ENCODE measurements at regions not wholly inside any gene's neighbourhood (a gene's known extent, or its start where the extent isn't known, plus 50 kb on each side); places are given as distances from the start of the nearest gene placed in this dataset.
"Not testable (repeated sequence)": the region's sequence is repeated elsewhere in the genome, so short reads cannot be mapped to it uniquely, and the experiment has no call there.

GRCh38 chr5:117332341-117332740, 757.7 kb upstream of the SEMA6A start:
- DNase-seq (ENCODE audit: low read depth, low spot score) = no peak

DNA sequence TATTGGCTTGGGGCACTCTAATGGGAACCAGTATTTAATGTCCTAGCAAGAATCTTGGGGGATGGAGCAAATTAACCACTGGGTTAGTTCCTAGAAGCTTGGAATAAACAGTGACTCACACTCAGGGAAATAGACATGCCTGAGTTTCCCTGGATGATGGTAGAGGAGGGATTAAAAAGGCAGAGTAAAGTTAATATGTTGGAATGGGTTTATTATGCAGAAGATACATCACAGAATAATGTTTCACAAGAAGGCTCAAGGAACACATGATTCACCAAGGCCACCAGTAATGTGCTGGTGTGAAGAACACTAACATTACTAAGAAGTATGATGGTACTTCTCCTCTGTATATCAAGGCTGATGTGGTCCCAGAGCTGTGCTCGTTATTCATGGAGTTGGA, 752.9 kb upstream of the SEMA6A start:
- no peak for DNase-seq (ENCODE audit: low read depth, low spot score)

GRCh38 chr5:117326997-117327396, 752.4 kb upstream of the SEMA6A start:
- DNase-seq (ENCODE audit: low read depth, low spot score) = no peak

GRCh38 chr5:117318528-117318927, 743.9 kb upstream of the SEMA6A start:
- DNase-seq (ENCODE audit: low read depth, low spot score) = peak; percentile 42

- no peak for DNase-seq (ENCODE audit: low read depth, low spot score)
Measured at GRCh38 chr5:117315170-117315569, 740.5 kb upstream of the SEMA6A start.

- not testable (repeated sequence) for DNase-seq (ENCODE audit: low read depth, low spot score)
Measured at GRCh38 chr5:117304512-117305107, 730.0 kb upstream of the SEMA6A start.

- peak; percentile 23 for DNase-seq (ENCODE audit: low read depth, low spot score)
Measured at GRCh38 chr5:117302949-117303348, 728.3 kb upstream of the SEMA6A start.

GRCh38 chr5:117302473-117302872, 727.9 kb upstream of the SEMA6A start:
- DNase-seq (ENCODE audit: low read depth, low spot score) = no peak

- no peak for DNase-seq (ENCODE audit: low read depth, low spot score)
Measured at GRCh38 chr5:117299936-117300328, 725.3 kb upstream of the SEMA6A start.

- DNase-seq (ENCODE audit: low read depth, low spot score) = no peak
Measured at GRCh38 chr5:117299224-117299935, 724.8 kb upstream of the SEMA6A start.

DNA sequence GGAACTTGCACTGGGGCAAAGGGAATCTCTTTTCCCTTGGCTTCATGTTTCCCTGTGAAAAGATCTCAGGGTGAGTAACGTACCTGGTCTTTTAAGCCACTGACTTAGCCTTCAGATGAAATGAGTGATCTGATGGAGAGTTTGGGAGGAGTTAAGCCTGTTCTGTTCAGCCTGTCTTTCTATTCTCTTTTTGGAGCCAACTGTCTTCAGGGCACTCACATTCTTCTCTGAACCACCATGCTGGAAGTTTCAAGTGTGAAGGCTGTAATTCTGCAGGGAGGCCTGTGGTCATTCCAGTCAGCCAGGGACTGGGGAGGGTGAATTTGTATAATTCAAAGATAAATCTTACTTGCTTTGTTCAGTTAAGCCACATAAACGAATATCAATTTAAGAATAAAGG, 722.2 kb upstream of the SEMA6A start:
- DNase-seq (ENCODE audit: low read depth, low spot score) = no peak

- DNase-seq (ENCODE audit: low read depth, low spot score) = no peak
Measured at GRCh38 chr5:117295941-117296340, 721.3 kb upstream of the SEMA6A start.

DNA sequence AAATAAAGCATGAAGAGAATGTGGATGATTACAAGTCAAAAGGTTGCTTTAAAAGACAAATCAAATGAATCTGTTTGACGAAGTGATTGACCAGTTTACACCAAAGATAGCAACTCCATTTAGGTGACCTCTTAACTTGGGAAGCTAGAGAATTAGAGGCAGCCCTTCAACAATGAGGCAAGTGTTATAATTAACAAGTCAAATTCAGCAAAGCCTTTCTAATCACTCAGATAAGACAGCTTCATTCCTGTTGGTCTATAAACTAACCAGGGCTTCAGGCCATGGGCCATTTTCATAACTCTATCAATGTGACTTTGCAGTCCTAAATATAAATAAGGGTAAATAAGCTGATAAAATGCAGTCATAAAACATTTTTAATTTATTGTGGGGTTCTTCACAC, 712.2 kb upstream of the SEMA6A start:
- DNase-seq (ENCODE audit: low read depth, low spot score) = no peak

DNA sequence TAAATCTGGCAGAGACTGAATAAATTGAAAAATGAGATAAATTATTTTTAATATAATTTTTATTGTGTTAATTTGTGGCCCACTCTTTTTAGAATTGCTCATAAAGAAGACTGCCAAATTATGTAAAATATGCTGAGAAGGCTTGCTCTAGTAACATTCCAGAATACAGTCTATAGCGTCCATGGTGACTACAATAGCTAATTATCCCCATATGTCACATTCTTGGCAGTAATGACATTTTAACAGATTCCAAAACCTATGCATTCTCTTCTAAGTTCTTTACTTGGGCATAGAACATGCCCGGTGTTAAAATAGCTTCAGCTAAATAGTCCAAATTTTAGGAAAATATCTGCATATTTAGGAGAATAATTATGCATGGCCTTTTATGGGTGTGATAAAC, 697.0 kb upstream of the SEMA6A start:
- no peak for DNase-seq (ENCODE audit: low read depth, low spot score)

DNA sequence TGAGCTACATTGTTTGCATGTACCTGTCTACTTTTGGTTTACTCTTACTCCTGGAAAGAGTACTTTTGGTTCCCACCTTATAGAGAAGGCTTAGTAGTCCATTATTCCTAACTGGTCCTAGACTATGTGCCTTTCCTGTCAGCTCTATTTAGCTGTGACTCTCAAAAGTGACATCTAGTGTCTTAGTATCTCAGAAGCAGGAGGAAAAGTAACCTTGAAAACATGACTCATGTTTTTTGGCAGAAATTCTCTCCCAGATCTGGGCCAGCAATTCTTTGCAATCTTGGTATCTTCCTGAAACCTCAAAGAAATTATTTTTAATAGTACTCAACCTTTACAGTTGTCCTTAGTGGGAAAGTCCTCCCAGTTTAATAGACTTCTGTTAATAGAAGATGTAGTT, 691.7 kb upstream of the SEMA6A start:
- DNase-seq (ENCODE audit: low read depth, low spot score) = no peak

DNA sequence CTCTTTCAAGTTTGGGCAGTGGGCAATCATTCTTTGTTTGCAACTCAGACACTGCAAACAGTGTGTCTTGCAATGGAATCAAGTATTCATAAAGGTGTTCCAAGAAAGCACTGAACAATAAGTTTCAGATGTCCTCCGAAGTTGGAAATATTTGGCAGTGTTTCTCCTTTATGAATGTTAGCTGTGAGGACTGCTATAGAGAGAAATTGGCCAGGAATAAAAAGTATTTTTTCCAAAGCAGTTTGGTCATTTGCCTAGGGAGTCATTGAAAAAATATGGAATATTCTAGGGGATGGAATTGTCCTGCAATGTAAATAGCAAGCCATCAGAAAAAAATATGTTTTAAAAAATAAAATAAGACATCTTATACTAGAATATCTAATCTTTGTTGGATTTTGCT, 688.6 kb upstream of the SEMA6A start:
- DNase-seq (ENCODE audit: low read depth, low spot score) = no peak

DNA sequence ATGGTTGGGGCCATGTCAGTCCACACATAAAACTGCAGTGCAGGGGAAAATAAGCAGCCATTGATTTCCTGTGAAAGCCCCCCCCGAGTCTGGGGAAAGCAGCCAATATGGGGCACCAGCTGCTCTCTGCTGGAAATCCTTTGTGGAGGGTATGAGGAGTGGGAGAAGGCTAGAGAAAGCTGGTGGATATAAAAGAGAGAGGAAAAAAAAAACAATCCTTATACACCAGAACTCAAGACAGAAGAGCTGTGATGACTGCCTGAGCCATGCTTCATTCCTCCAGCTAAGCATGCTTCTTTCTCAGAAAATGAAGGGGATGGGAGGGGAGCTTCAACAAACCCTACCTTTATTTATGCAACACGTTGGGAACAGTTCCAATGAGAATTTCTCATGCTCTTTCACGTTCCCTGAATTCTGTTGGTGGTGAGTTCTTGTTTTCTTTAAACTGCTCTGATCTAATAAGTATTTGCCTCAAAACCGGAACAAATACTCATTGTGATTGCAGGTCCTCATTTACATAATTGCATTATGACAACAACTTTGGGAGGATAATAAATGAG, 688.0 kb upstream of the SEMA6A start:
- no peak for DNase-seq (ENCODE audit: low read depth, low spot score)

- DNase-seq (ENCODE audit: low read depth, low spot score) = no peak
Measured at GRCh38 chr5:117261948-117262571, 687.4 kb upstream of the SEMA6A start.

- DNase-seq (ENCODE audit: low read depth, low spot score) = no peak
Measured at GRCh38 chr5:117255211-117256027, 680.8 kb upstream of the SEMA6A start.

GRCh38 chr5:117252566-117252965, 677.9 kb upstream of the SEMA6A start:
- no peak for DNase-seq (ENCODE audit: low read depth, low spot score)

DNA sequence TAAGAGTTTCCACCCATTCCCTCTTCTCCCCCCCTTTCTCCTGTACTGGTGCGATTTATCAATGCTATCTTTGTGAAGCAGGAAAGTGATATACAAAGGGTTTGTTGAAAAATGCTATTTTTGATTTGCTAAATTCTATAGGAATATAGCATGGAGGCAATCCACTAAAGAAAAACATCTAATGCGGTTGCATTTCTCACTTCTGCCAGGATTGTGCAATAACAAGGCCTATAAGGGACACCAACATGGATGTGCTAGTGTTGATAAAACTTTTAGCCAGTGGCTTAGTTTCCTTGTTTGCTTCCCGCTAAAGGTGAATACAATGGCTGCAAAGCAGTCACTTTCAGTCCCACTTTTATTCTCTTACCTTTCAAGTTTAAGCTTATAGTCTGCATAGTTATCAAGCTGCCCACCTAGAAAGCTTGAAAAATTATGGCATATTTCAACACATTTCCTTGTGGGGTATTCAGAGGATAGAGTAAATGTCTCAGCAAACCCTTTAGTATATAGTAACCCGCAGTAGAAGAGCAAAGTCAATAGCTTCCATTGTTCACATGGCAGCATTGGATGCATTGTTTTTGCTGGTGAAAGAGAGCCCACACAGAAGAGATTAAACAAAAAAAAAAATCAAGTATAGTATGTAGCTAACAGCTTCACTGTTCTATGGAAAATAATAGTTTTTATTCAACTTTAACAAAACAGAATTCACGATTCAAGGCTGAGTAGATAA, 674.6 kb upstream of the SEMA6A start:
- DNase-seq (ENCODE audit: low read depth, low spot score) = no peak
